HCT116 (cell line): ENCODE measurements at regions not wholly inside any gene's neighbourhood (a gene's known extent, or its start where the extent isn't known, plus 50 kb on each side); places are given as distances from the start of the nearest gene placed in this dataset.
"Not testable (repeated sequence)": the region's sequence is repeated elsewhere in the genome, so short reads cannot be mapped to it uniquely, and the experiment has no call there.

Source experiments
- ATAC-seq: fragments of 200-7000 bp; cut with Tn5 transposase; 2 replicates; pipeline ENCODE4 v1.9.1; 2020; ENCODE audit warnings: mild to moderate bottlenecking, moderate library complexity
- BruUV-seq: library from RNA; stranded (reverse); fragments of 400-500 nt; replicated peaks from 2 replicates; lab custom pipeline; 2021; lab: Mats Ljungman, UMichigan
- CTCF ChIA-PET: fragments of 300-600 bp; sonication (Branson Sonifier 250); formaldehyde crosslinking; loops from one replicate; lab custom pipeline; 2021; ENCODE audit warnings: antibody characterized with exemption; lab: Charles Lee
- POLR2A ChIA-PET: fragments of 300-600, 350-600 bp; sonication (Branson Sonifier 250); formaldehyde crosslinking; loops from one replicate; lab custom pipeline; 2021; ENCODE audit warnings: antibody characterized with exemption; lab: Charles Lee
- RAD21 ChIA-PET, 2 experiments: fragments of 300-600 bp; sonication (Branson Sonifier 250); formaldehyde crosslinking; loops; one replicate each; lab custom pipeline; 2023; ENCODE audit warnings: low total read pairs in 2 of 2; ENCODE audit not compliant: uncharacterized antibody in 2 of 2, unreplicated experiment in 2 of 2, low non-redundant PET in 1 of 2; lab: Charles Lee
- DNase-seq: peaks from one replicate; pipeline ENCODE4 v3.0.0-alpha.2; 2010; ENCODE audit warnings: low read depth, low spot score
- H2AFZ ChIP-seq: fragments of 200-600 bp; shearing (Covaris generic), sonication (generic); 2 replicates; pipeline ENCODE4 v1.6.1; 2017; ENCODE audit warnings: low read depth, mixed run types, mixed read lengths, antibody characterized with exemption, low read length; ENCODE audit not compliant: poor library complexity, severe bottlenecking
- H3K27ac ChIP-seq: 2 replicates; pipeline ENCODE4 v1.5.1; 2012; ENCODE audit warnings: low read depth, low read length
- H3K27me3 ChIP-seq: fragments of 200-600 bp; sonication (generic); 2 replicates; pipeline ENCODE4 v1.6.1; 2016; ENCODE audit warnings: mixed run types, low read length, mixed read lengths; ENCODE audit not compliant: insufficient read depth
- H3K36me3 ChIP-seq, 2 experiments: fragments of 200-500 bp in 1 of 2; fragments of 200-600 bp in 1 of 2; sonication (Bioruptor generic) in 1 of 2; sonication (generic) in 1 of 2; 2 replicates each; pipeline versions ENCODE4 v1.5.1 to v1.6.1; 2014 to 2016; ENCODE audit warnings: low read length in 2 of 2, inconsistent platforms in 1 of 2, mixed read lengths in 1 of 2, mixed run types in 1 of 2; ENCODE audit not compliant: insufficient read depth in 2 of 2, control insufficient read depth in 1 of 2
- H3K4me1 ChIP-seq, 2 experiments: fragments of 200-600 bp in 1 of 2; sonication (generic) in 1 of 2; 2 replicates each; pipeline versions ENCODE4 v1.5.1 to v1.6.1; 2012 to 2017; ENCODE audit warnings: low read length in 2 of 2, inconsistent platforms in 1 of 2, mild to moderate bottlenecking in 1 of 2, mixed read lengths in 1 of 2, mixed run types in 1 of 2, moderate library complexity in 1 of 2; ENCODE audit not compliant: insufficient read depth in 2 of 2, control insufficient read depth in 1 of 2
- H3K4me2 ChIP-seq: fragments of 200-600 bp; sonication (generic); 2 replicates; pipeline ENCODE4 v1.6.1; 2017; ENCODE audit warnings: mixed run types, low read length, mixed read lengths
- H3K4me3 ChIP-seq, 2 experiments: fragments of 200-600 bp in 1 of 2; sonication (generic) in 1 of 2; replicated peaks in 1 of 2; 2 replicates each; pipeline ENCODE4 v1.5.1; 2011 to 2016; ENCODE audit warnings: low read length in 2 of 2, control low read depth in 1 of 2, low read depth in 1 of 2, mild to moderate bottlenecking in 1 of 2, mixed read lengths in 1 of 2, mixed run types in 1 of 2
- H3K79me2 ChIP-seq: fragments of 200-600 bp; sonication (generic); 2 replicates; pipeline ENCODE4 v1.6.1; 2017; ENCODE audit warnings: mild to moderate bottlenecking, mixed run types, low read length, moderate library complexity, mixed read lengths; ENCODE audit not compliant: insufficient read depth
- H3K9ac ChIP-seq: fragments of 200-600 bp; sonication (generic); 2 replicates; pipeline ENCODE4 v1.6.1; 2016; ENCODE audit warnings: low read length, mixed read lengths
- H3K9me2 ChIP-seq: fragments of 200-600 bp; sonication (generic), shearing (Covaris generic); 2 replicates; pipeline ENCODE4 v1.6.1; 2017; ENCODE audit warnings: mixed run types, mild to moderate bottlenecking, moderate library complexity; ENCODE audit not compliant: insufficient read depth
- H3K9me3 ChIP-seq, 2 experiments: fragments of 200-500 bp in 1 of 2; fragments of 200-600 bp in 1 of 2; sonication (Bioruptor generic) in 1 of 2; sonication (generic) in 1 of 2; 2 replicates each; pipeline ENCODE4 v1.6.1; 2014 to 2017; ENCODE audit warnings: low read length in 2 of 2, mixed read lengths in 2 of 2, inconsistent platforms in 1 of 2, low read depth in 1 of 2, mild to moderate bottlenecking in 1 of 2, mixed run types in 1 of 2, moderate library complexity in 1 of 2; ENCODE audit not compliant: control insufficient read depth in 1 of 2, insufficient read depth in 1 of 2
- H4K20me1 ChIP-seq: fragments of 200-600 bp; sonication (generic), shearing (Covaris generic); 2 replicates; pipeline ENCODE4 v1.6.1; 2017; ENCODE audit warnings: mixed run types, mild to moderate bottlenecking, moderate library complexity; ENCODE audit not compliant: insufficient read depth
- intact Hi-C: fragments of 100-400 bp; cut with micrococcal nuclease; formaldehyde crosslinking; loops from 2 replicates; pipeline ENCODE4 v1.10.0; 2022

DNA sequence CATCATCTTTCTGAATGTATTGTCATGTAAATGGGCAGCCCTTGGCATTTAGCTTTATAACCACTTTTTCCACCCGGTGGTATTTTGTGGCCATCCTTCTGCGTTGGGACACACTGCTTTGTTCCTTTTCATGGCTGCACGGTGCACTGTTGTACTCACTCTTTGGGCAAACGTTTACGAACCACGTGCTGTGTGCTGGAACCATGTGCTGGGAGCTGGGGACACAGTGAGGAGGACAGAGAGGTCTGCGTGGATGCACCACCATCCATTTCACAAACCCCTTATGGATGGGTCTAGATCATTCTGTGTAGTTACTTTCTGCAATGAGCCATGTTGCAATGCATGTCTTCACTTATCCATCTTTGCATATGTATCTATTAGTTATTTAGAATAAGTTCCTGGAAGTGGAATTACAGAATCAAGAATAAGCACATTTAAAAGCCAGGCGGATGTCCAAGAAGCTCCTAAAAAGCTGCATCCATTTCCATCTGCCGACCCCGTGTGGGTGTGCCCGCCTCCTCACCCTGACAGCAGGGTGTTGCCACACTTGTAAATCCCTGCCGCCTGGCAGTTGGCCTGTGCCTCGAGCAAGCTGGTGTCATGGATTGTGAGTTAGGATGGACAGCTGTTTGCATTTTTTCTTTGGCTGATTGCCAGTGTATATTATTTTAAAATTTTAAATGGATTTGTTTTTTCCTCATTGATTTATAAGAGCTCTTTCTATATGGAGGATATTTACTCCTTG is 183.8 kb downstream of the LAT start:
- H3K9me2 ChIP-seq, H3K9me3 ChIP-seq, BruUV-seq, DNase-seq, H3K4me1 ChIP-seq, POLR2A ChIA-PET, H3K79me2 ChIP-seq, ATAC-seq, H3K9ac ChIP-seq, H3K36me3 ChIP-seq, intact Hi-C loops, H3K4me3 ChIP-seq, CTCF ChIA-PET, H2AFZ ChIP-seq, H3K27ac ChIP-seq, H3K27me3 ChIP-seq, RAD21 ChIA-PET, H3K4me2 ChIP-seq, H4K20me1 ChIP-seq: not testable (repeated sequence)

DNA sequence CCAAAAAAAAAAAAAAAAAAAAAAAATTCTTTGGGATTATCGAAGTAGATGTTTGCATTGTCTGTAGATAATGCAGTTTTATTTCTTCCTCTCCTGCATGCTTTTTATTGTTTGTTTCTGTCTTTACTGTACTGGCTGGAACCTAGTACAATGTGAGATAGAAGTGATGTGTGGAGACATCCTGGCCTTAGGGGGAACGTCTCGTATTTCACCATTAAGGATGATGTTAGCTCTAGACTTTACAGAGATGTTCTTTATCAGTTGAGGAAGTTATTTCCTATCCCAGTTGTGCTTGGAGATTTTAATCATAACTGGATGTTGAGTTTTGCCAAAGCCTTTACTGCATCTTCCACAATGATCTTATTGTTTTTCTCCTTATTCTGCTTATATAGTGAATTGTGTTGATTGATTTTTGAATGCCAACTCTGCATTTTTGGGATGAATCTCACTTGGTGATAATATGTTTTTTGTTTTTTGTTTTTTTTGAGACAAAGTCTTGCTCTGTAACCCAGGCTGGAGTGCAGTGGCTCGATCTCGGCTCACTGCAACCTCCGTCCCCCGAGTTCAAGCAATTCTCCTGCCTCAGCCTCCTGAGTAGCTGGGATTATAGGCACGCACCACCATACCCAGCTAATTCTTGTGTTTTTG is 179.7 kb downstream of the LAT start:
- H2AFZ ChIP-seq, intact Hi-C loops, H3K27me3 ChIP-seq, ATAC-seq, H3K9me2 ChIP-seq, H3K4me3 ChIP-seq, H3K27ac ChIP-seq, H3K36me3 ChIP-seq, H3K9me3 ChIP-seq, H3K79me2 ChIP-seq, H4K20me1 ChIP-seq, BruUV-seq, H3K4me1 ChIP-seq, H3K9ac ChIP-seq, CTCF ChIA-PET, DNase-seq, POLR2A ChIA-PET, RAD21 ChIA-PET, H3K4me2 ChIP-seq: not testable (repeated sequence)

DNA sequence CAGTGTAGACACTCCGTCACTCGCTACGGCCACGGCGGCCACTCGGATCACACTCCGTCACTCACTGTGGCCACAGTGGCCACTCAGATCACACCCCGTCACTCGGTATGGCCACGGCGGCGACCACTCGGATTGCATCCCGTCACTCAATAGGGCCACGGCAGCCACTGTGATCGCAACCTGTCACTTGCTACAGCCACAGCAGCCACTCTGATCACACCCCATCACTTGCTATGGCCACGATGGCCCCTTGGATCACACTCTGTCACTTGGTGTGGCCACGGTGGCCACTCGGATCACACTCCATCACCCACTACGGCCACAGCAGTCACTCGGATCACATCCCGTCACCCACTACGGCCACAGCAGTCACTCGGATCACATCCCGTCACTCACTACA is 175.3 kb downstream of the LAT start:
- H3K79me2 ChIP-seq, intact Hi-C loops, H3K27ac ChIP-seq, H4K20me1 ChIP-seq, H3K4me3 ChIP-seq, CTCF ChIA-PET, H3K9ac ChIP-seq, POLR2A ChIA-PET, H3K4me2 ChIP-seq, H3K9me3 ChIP-seq, H3K36me3 ChIP-seq, H3K9me2 ChIP-seq, RAD21 ChIA-PET, BruUV-seq, H3K27me3 ChIP-seq, DNase-seq, ATAC-seq, H3K4me1 ChIP-seq, H2AFZ ChIP-seq: not testable (repeated sequence)

DNA sequence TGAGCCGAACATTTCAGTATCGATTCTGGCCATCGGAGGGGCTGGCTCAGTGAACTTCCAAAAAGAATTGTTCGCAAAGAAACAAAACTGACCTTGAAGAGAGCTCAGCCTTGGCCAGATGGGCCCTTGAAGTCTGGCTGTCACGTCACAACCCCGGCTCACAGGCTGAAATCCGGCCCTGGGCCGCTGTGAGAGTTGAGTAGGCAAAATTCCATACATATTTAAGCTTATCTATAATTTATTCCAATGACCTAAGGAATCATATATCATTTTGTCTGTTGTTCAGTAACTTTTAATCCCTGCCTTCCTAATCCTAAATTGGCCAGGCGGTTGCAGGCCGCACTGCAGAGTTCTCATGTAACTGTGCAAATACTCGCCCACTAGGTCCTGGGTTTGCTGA is 174.8 kb downstream of the LAT start:
- POLR2A ChIA-PET = not testable (repeated sequence)

More for the DNA sequence above, 174.8 kb downstream of the LAT start:
- H3K9ac ChIP-seq, H3K4me1 ChIP-seq, H3K79me2 ChIP-seq, ATAC-seq, RAD21 ChIA-PET, H3K4me2 ChIP-seq, H3K4me3 ChIP-seq, H3K9me2 ChIP-seq, BruUV-seq, H3K27ac ChIP-seq, H2AFZ ChIP-seq, H3K27me3 ChIP-seq, CTCF ChIA-PET, DNase-seq, intact Hi-C loops, H4K20me1 ChIP-seq, H3K9me3 ChIP-seq, H3K36me3 ChIP-seq: not testable (repeated sequence)
